Activated CD8-positive, alpha-beta memory T cell treated with anti-CD3 and anti-CD28 coated beads, Interleukin-2, amount 10 ng/mL, durations not matched to agents 7 days and 5 days (primary cell): ENCODE measurements at regions not wholly inside any gene's neighbourhood (a gene's known extent, or its start where the extent isn't known, plus 50 kb on each side); places are given as distances from the start of the nearest gene placed in this dataset.
"Not testable (repeated sequence)": the region's sequence is repeated elsewhere in the genome, so short reads cannot be mapped to it uniquely, and the experiment has no call there.

ENCODE experiments used
- ATAC-seq: fragments of 150-1000 bp; cut with Tn5 transposase; one replicate; pipeline ENCODE4 v1.10.0; 2021; ENCODE audit warnings: moderate library complexity
- CTCF ChIA-PET: fragments of 350-600 bp; sonication (Branson Sonifier 250); formaldehyde crosslinking; loops from one replicate; lab custom pipeline; 2021; ENCODE audit warnings: antibody characterized with exemption; lab: Charles Lee
- DNase-seq: peaks from one replicate; pipeline ENCODE4 v3.0.0-alpha.2; 2020
- H3K27ac Mint-ChIP-seq: one replicate; pipeline ENCODE4 v1.8.0; 2021; ENCODE audit warnings: mild to moderate bottlenecking, mixed read lengths
- H3K27me3 Mint-ChIP-seq: one replicate; pipeline ENCODE4 v1.8.0; 2021; ENCODE audit warnings: mixed read lengths
- H3K36me3 Mint-ChIP-seq: one replicate; pipeline ENCODE4 v1.8.0; 2021; ENCODE audit warnings: mild to moderate bottlenecking, mixed read lengths
- H3K4me1 Mint-ChIP-seq: one replicate; pipeline ENCODE4 v1.8.0; 2021; ENCODE audit warnings: mixed read lengths
- H3K4me3 Mint-ChIP-seq: one replicate; pipeline ENCODE4 v1.8.0; 2021; ENCODE audit warnings: mild to moderate bottlenecking, moderate library complexity, mixed read lengths
- H3K9me3 Mint-ChIP-seq: one replicate; pipeline ENCODE4 v1.8.0; 2022; ENCODE audit warnings: low read depth, mixed read lengths

DNA sequence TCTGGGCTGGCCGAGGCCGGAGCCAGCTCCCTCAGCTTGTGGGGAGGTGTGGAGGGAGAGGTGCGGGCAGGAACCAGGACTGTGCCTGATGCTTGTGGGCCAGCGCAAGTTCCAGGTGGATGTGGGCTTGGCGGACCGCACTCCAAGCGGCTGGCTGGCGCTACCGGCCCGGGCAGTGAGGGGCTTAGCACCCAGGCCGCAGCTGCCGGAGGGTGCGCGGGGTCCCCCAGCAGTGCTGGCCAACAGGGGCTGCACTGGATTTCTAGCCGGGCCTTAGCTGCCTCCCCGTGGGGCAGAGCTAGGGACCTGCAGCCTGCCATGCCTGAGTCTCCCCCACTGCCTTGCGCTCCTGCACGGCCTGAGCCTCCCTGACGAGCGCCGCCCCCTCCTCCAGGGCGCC, 242.8 kb downstream of the CCSER2 start:
- no peaks in the 10 kb centered on the region for H3K4me1 Mint-ChIP-seq
- no peaks in the 10 kb centered on the region for H3K36me3 Mint-ChIP-seq
- no peak overlapping the region for H3K27ac Mint-ChIP-seq
- CTCF ChIA-PET: interaction anchor here (1.2 kb wide), 1 partner anchor 31 kb away, joined by 3 read pairs; no protein-coding TSS in a partner anchor
- DNase-seq (no peak), ATAC-seq (no peak)
- H3K9me3 Mint-ChIP-seq: no peaks in the 10 kb centered on the region
- no peak overlapping the region for H3K4me3 Mint-ChIP-seq
- peaks cover 15% of the 10 kb centered on the region for H3K27me3 Mint-ChIP-seq

DNA sequence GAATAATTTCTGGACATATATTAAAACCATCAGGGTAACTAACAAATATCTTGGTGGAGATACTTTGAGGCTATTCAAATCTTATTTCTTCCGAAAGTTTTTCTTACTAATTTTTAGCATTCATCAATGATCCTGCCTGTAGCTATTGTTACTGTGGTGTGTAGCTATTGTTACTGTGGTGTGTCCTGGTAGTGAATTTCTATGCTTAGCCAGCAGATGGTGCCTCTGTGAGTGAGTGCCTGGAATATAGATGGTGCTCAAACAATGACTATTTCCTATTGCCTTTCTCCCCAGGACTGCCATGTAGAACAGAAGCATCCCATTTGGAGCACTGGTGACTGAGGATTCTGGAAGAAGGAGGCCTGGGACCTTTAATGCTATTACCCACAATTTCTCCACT, 245.7 kb downstream of the CCSER2 start:
- no peaks in the 10 kb centered on the region for H3K36me3 Mint-ChIP-seq
- no peaks in the 10 kb centered on the region for H3K9me3 Mint-ChIP-seq
- no peaks in the 10 kb centered on the region for H3K4me1 Mint-ChIP-seq
- no peak overlapping the region for H3K27ac Mint-ChIP-seq
- DNase-seq (no peak), ATAC-seq (no peak)
- peaks cover 10% of the 10 kb centered on the region for H3K27me3 Mint-ChIP-seq
- H3K4me3 Mint-ChIP-seq: no peak overlapping the region
- CTCF ChIA-PET: no interaction called here

DNA sequence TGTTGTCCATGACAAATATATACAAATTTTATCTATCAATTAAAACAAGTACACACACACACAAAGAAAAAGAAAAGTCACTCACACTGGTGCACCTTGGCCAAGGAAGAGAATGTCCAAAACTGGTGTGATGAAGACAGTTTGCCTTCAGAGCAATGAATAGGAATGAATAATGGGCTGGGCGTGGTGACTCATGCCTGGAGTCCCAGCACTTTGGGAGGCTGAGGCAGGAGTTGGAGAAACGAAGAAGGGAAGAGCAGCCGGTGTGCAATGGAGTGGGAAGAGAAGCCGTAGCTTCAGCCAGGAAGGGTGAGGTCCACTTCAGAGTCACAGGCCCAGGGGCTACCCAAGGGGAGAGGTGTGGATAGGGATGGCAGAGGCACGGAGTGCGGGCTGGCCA, 253.6 kb downstream of the CCSER2 start:
- H3K27ac Mint-ChIP-seq: no peak overlapping the region
- no peaks in the 10 kb centered on the region for H3K4me1 Mint-ChIP-seq
- H3K36me3 Mint-ChIP-seq: no peaks in the 10 kb centered on the region
- ATAC-seq (no peak), DNase-seq (no peak)
- H3K9me3 Mint-ChIP-seq: no peaks in the 10 kb centered on the region
- peaks cover 21% of the 10 kb centered on the region for H3K27me3 Mint-ChIP-seq
- H3K4me3 Mint-ChIP-seq: no peak overlapping the region
- CTCF ChIA-PET: no interaction called here

DNA sequence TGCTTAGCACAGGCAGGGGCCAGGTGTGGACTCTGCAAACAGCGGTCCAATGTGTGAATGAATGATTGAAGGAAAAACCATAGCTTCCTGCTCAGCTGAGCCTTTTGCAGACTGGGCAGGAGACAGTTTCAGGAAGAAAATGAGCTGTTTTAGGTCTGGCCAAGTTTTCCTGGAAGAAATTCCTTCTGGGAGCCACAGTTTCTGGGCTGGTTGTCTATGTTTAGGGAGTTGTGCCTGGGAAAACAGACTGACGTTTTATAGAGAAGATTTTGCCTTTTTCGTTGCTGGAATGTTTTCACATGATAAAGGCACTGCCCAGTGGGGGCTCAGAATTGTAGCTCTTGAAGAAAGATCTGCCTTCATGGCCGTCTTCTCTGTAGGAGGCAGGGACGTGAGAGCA, 255.1 kb downstream of the CCSER2 start:
- no peaks in the 10 kb centered on the region for H3K4me1 Mint-ChIP-seq
- ATAC-seq (no peak), DNase-seq (no peak)
- no peak overlapping the region for H3K27ac Mint-ChIP-seq
- H3K9me3 Mint-ChIP-seq: no peaks in the 10 kb centered on the region
- CTCF ChIA-PET: no interaction called here
- no peak overlapping the region for H3K4me3 Mint-ChIP-seq
- peaks cover 14% of the 10 kb centered on the region for H3K27me3 Mint-ChIP-seq
- H3K36me3 Mint-ChIP-seq: no peaks in the 10 kb centered on the region

DNA sequence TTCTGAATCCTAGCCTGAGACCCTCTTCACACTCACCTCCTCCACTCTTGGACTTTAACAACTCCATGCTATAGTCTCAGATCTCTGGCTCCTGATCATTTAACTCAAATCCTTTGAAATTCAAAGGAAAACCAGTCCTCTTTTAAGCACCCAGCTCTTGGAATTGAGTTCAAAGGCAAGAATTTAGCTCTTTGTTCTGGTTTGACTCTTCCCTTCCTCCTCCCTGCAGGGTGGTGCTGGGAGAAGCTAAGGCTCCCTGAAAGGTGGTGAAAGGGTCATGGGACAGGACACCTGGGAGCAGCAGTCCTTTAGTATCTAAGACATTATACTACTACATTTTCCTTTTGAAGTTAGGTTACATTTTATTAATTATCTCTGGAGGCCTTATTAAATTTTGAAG, 259.4 kb downstream of the CCSER2 start:
- H3K4me3 Mint-ChIP-seq: no peak overlapping the region
- CTCF ChIA-PET: no interaction called here
- H3K27me3 Mint-ChIP-seq: no peaks in the 10 kb centered on the region
- H3K36me3 Mint-ChIP-seq: no peaks in the 10 kb centered on the region
- H3K9me3 Mint-ChIP-seq: no peaks in the 10 kb centered on the region
- no peak for DNase-seq
- ATAC-seq: no peak
- H3K27ac Mint-ChIP-seq: no peak overlapping the region
- H3K4me1 Mint-ChIP-seq: no peaks in the 10 kb centered on the region

DNA sequence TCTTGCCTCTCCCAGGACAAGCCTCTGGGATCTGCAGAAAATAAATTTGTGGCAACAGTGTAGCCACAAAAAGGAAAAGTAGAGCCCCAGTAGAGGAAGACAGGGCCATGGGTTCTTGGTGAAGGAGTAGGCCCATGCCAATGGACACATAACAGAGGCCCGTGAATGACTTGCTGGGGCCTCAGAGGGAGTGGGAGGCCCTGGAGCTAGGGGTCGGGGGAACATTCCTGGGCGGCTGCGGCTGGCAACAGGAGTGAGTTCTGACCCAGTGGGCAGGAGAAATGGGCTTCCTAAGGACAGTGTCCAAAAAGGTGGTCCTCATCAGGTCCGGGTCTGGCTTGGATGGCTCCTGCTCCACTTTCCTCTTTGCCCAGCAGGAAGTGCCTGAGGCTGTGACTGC, 260.0 kb downstream of the CCSER2 start:
- H3K27ac Mint-ChIP-seq: no peak overlapping the region
- H3K27me3 Mint-ChIP-seq: no peaks in the 10 kb centered on the region
- no peak for DNase-seq
- no peaks in the 10 kb centered on the region for H3K36me3 Mint-ChIP-seq
- H3K9me3 Mint-ChIP-seq: no peaks in the 10 kb centered on the region
- CTCF ChIA-PET: no interaction called here
- no peak for ATAC-seq
- no peaks in the 10 kb centered on the region for H3K4me1 Mint-ChIP-seq
- no peak overlapping the region for H3K4me3 Mint-ChIP-seq

DNA sequence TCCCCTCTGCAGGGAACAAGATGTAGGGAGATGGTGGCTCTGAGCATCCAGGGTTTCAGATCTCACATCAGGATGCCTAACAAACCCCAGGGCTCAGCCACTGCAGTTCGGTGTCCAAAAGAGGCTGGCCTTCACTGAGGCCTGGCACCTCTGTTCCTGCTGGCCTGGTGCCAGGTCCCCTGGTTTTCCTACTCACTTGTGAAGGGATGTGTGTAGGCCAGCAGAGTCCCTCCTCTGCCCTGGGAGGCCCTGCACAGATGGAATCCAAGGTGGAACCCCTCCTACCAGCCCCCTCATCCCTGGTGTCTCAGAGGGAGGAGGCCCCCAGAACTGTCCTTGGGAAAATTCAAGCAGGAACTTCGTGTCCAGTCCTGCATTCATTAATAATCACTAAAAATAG, 260.6 kb downstream of the CCSER2 start:
- ATAC-seq (no peak), DNase-seq (no peak)
- CTCF ChIA-PET: no interaction called here
- no peaks in the 10 kb centered on the region for H3K36me3 Mint-ChIP-seq
- H3K4me3 Mint-ChIP-seq: no peak overlapping the region
- H3K4me1 Mint-ChIP-seq: no peaks in the 10 kb centered on the region
- no peak overlapping the region for H3K27ac Mint-ChIP-seq
- H3K9me3 Mint-ChIP-seq: no peaks in the 10 kb centered on the region
- H3K27me3 Mint-ChIP-seq: no peaks in the 10 kb centered on the region

DNA sequence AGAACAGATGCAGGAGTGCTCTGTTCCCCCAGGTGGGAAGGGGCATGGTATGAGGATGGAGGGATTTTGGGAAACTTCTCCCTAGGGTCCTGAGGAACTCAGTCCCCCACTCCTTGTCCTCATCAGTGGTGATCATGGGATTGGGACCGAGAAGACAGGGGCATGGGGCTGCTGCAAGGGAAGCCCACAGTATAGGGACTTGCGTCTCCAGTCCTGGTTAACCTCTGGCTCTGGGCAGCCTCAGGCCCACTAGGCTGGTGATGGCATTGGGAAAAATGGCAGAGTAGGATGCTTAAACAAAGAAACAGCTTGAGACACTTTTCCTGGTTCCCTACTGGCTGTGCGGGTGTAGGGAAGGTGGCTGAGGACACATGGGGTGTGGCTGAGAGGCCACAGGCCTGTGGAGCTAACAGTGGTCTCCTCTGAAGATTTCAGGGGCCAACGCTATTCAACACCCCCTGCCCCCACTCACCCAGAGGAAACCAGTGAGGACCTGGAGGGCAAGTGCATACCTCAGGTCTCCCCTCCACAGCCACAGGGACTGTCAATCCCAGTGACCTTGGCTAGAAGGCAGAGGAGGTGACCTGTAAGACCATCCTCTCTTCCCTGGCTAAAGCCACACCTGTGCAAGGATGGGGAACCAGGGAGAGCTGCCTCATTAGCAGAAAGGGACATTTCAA, 261.3 kb downstream of the CCSER2 start:
- no peaks in the 10 kb centered on the region for H3K36me3 Mint-ChIP-seq
- H3K4me3 Mint-ChIP-seq: no peak overlapping the region
- H3K4me1 Mint-ChIP-seq: no peaks in the 10 kb centered on the region
- no peaks in the 10 kb centered on the region for H3K9me3 Mint-ChIP-seq
- H3K27me3 Mint-ChIP-seq: no peaks in the 10 kb centered on the region
- H3K27ac Mint-ChIP-seq: no peak overlapping the region
- DNase-seq (no peak), ATAC-seq (no peak)
- CTCF ChIA-PET: no interaction called here

DNA sequence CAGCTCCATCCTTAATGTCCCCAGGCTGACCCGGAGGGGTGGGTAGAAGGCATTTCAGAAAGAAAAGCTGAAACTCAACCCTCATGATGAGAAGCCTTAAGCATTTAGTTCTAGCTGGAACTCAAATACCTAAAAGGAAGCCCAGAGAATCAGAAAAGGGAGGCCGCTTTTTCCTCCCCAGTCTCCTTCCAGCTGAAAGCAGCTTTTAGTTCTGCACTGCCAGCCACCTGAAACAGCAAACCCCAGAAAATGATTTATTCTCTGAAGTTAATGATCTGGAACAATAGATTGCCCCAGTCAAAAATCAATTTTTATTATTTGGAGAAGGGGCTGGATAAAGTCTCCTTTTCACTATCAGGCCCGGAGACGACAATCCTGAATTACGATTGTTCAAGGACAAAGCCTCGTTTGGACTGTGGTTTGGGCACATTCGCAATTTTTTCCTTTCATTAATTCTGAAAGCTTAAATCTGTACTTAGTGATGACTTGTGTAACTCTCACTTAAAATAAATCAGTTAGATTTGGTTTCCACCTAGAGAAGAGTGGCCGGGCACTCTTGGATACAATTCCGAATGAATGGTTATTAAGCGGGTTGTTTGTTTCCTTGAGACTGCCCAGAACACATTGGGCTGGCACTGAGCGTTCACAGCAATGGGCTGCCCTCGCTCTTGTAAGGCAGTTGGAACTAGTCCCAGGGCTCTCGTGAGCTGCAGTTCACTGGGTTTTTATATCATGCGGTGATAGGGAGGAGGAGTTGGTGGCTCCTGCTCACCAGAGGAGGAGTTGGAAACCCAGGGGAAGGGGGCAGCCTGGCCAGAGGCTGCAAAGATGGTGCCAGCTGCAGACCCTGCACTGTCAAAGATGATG, 262.2 kb downstream of the CCSER2 start:
- H3K27me3 Mint-ChIP-seq: no peaks in the 10 kb centered on the region
- CTCF ChIA-PET: no interaction called here
- no peak overlapping the region for H3K27ac Mint-ChIP-seq
- H3K4me3 Mint-ChIP-seq: no peak overlapping the region
- H3K4me1 Mint-ChIP-seq: no peaks in the 10 kb centered on the region
- DNase-seq: no peak
- H3K9me3 Mint-ChIP-seq: no peaks in the 10 kb centered on the region
- no peak for ATAC-seq
- no peaks in the 10 kb centered on the region for H3K36me3 Mint-ChIP-seq

DNA sequence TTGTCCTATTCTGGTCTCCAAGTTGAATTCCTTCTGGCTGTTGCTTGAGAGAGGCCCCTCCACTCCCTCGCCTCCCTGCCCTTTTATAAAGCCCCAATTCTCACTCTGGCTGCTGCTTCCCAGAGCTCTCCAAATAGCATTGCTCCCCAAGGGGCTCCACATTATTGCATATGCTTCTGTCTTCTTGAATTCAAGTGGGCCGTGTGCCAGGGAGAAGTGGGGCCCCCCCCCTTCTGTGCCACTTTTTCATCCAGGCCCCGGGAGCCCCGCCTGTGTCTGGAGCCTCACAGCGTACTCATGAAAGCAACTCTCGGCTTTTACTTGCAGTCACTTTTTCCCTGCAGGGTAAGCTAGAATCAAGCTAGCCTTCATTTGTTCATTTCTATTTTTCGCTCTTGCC, 265.1 kb downstream of the CCSER2 start:
- DNase-seq (no peak), ATAC-seq (no peak)
- Mint-ChIP-seq H3K9me3 (no peaks in the 10 kb centered on the region), H3K27me3 (peaks cover 2% of the 10 kb centered on the region), H3K4me1 (no peaks in the 10 kb centered on the region), H3K36me3 (no peaks in the 10 kb centered on the region), H3K27ac (no peak overlapping the region), H3K4me3 (no peak overlapping the region)
- CTCF ChIA-PET: interaction anchor here (1.4 kb wide), 1 partner anchor 164 kb away, joined by 3 read pairs; no protein-coding TSS in a partner anchor

DNA sequence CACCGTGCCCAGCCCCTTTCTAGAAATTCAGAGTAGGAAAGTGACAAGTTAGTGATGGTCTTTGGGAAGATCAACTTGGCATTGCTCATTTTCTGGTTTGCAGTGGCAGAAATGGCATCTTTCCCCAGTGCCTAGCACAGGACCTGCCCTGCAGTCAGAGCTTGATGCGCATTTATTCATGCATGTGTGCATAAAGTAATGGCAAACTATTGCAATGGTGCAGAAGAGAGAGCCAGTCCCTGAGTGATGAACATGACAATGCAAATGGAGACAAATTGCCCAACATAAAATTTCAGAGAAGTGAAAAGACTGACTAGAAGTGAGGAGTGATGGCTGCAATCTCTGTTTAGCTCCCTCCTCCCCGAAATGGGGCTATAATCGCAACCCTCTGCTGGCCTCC, 268.2 kb downstream of the CCSER2 start:
- Mint-ChIP-seq H3K4me3 (no peak overlapping the region), H3K36me3 (no peaks in the 10 kb centered on the region), H3K27ac (no peak overlapping the region), H3K9me3 (no peaks in the 10 kb centered on the region), H3K4me1 (no peaks in the 10 kb centered on the region), H3K27me3 (peaks cover 3% of the 10 kb centered on the region)
- CTCF ChIA-PET: no interaction called here
- no peak for DNase-seq
- ATAC-seq: no peak

DNA sequence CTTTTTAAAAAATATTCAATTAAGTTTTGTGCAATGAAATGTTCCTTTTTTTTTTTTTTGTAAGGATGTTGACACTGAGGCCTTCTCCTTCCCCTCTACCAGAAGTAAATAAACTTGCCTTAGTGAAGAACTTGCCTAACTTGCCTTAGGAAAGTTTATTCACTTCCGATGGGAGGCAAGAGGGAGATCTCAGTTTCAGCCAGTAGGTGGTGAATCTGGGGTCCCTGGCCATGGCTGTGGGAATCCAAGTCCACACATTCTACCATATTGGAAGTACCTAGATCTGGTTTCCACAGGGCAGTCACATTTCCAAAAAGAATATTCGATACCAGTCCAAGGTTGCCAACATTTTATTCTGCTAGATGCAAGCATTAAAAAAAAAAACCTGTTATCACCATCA, 270.9 kb downstream of the CCSER2 start:
- Mint-ChIP-seq H3K4me3 (no peak overlapping the region), H3K9me3 (no peaks in the 10 kb centered on the region), H3K27me3 (peaks cover 4% of the 10 kb centered on the region), H3K36me3 (no peaks in the 10 kb centered on the region), H3K4me1 (no peaks in the 10 kb centered on the region), H3K27ac (no peak overlapping the region)
- ATAC-seq (no peak), DNase-seq (no peak)
- CTCF ChIA-PET: no interaction called here

DNA sequence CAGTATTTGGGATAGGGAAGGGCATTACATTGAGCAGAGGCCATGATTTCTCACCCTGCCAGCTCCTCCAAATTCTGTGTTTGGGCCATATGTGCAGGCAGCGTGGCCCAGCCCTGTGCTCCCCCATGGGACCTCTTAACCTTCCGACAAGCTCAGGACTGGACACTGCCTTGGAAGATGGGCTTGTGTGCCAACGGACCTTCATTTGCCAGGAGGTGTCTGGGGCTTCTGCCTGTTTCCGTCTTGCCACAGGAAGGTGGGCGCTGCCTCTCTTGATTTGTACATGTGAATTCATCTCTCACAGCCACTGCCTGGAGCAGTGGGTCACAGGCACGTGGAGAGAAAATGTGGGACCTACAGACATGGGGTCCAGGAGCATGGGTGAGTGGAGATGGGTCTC, 272.6 kb downstream of the CCSER2 start:
- Mint-ChIP-seq H3K36me3 (no peaks in the 10 kb centered on the region), H3K4me1 (no peaks in the 10 kb centered on the region), H3K9me3 (no peaks in the 10 kb centered on the region), H3K27ac (no peak overlapping the region), H3K27me3 (peaks cover 13% of the 10 kb centered on the region), H3K4me3 (no peak overlapping the region)
- no peak for DNase-seq
- ATAC-seq: no peak
- CTCF ChIA-PET: no interaction called here

DNA sequence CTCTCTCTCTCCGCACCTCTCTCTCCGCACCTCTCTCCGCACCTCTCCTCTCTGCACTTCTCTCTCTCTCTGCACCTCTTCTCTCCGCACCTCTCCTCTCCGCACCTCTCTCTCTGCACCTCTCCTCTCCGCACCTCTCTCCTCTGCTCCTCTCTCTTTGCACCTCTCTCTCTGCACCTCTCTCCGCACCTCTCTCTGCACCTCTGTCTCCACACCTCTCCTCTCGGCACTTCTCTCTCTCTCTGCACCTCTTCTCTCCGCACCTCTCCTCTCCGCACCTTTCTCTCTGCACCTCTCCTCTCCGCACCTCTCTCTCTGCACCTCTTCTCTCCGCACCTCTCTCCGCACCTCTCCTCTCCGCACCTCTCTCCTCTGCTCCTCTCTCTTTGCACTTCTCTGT, 274.2 kb downstream of the CCSER2 start:
- H3K27ac Mint-ChIP-seq, CTCF ChIA-PET, H3K9me3 Mint-ChIP-seq, DNase-seq, H3K4me3 Mint-ChIP-seq, H3K36me3 Mint-ChIP-seq, ATAC-seq, H3K4me1 Mint-ChIP-seq: not testable (repeated sequence)
- H3K27me3 Mint-ChIP-seq: peaks cover 27% of the 10 kb centered on the region
